ENCODE measurements at regions not wholly inside any gene's neighbourhood (a gene's known extent, or its start where the extent isn't known, plus 50 kb on each side); places are given as distances from the start of the nearest gene placed in this dataset.

DNA sequence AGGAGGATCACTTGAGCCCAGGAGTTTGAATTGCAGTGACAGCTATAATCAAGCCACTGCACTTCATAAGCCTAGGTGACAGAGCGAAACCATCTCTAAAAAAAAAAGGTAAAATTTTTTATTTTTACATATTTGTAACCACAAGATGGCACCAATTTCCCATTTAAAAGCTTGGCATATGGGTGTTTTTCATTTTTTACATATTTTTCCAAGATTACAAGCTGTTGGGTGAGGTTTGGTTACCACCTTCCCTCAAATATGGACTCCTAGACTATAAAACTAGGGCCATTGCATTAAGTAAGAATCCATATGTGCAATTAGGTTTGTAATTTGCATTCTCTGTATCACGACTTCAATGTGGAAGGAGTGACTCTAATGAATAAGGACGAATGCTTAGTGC is 129.3 kb upstream of the ACBD5 start:
- H3K4me1 ChIP-seq (ENCODE audit: control insufficient read depth, insufficient read depth, low read length), result no peaks in the 10 kb centered on the region
- no peaks in the 10 kb centered on the region for H3K9me3 ChIP-seq (ENCODE audit: control insufficient read depth, insufficient read depth, low read depth, low read length)
- POLR2A ChIA-PET, result no interaction called here
- TF ChIP-seq SP2 (tag by site-specific recombination; IDR thresholded peaks at IDR 0.05), result no peak
- peak; percentile 65 for TF ChIP-seq ZNF654 (tag by site-specific recombination; IDR thresholded peaks at IDR 0.05; ENCODE audit: low read depth)
- 0 out of 2 replicates have a peak, but pooled peaks have one; percentile 28 for TF ChIP-seq ZNF362 (tag by site-specific recombination; IDR thresholded peaks at IDR 0.05)
- TF ChIP-seq KLF9 (tag by site-specific recombination; IDR thresholded peaks at IDR 0.05; ENCODE audit: low read depth), result no peak
- H3K36me3 ChIP-seq (ENCODE audit: control insufficient read depth in 2 of 2, insufficient read depth in 1 of 2, low read length in 2 of 2), result no peaks in the 10 kb centered on the region
- no peak overlapping the region for H3K4me3 ChIP-seq (ENCODE audit: low read depth, low read length)
- CTCF ChIA-PET, result interaction anchor here (0.6 to 1.6 kb wide), 18 partner anchors 9 to 1015 kb away, joined by 3 to 8 read pairs (median 3); no protein-coding TSS in a partner anchor
- H3K27ac ChIP-seq (ENCODE audit: extremely low read depth, low read depth, low read length), result no peak overlapping the region

DNA sequence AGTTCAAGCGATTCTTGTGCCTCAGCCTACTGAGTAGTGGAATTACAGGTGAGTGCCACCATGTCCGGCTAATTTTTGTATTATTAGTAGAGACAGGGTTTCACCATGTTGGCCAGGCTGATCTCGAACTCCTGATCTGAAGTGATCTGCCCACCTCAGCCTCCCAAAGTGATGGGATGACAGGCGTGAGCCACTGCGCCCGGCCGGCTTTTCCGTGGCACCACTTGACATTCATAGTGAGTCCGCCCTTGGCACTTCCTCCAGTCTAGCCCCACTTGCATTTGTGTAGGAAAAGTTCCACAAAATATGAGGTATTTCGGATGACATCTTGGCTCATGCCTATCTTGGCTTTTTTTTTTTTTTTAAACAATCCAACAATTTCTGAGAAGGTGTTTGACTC is 128.1 kb upstream of the ACBD5 start:
- H3K9me3 ChIP-seq (ENCODE audit: control insufficient read depth, insufficient read depth, low read depth, low read length), result no peaks in the 10 kb centered on the region
- no peak overlapping the region for H3K27ac ChIP-seq (ENCODE audit: extremely low read depth, low read depth, low read length)
- POLR2A ChIA-PET, result no interaction called here
- CTCF ChIA-PET, result interaction anchor here (0.7 to 1.6 kb wide), 6 partner anchors 8 to 629 kb away, joined by 3 to 8 read pairs (median 5); no protein-coding TSS in a partner anchor
- H3K4me1 ChIP-seq (ENCODE audit: control insufficient read depth, insufficient read depth, low read length), result no peaks in the 10 kb centered on the region
- H3K4me3 ChIP-seq (ENCODE audit: low read depth, low read length), result no peak overlapping the region
- TF ChIP-seq ZNF10 (tag by site-specific recombination; IDR thresholded peaks at IDR 0.05), result no peak
- TF ChIP-seq ZNF510 (tag by site-specific recombination; IDR thresholded peaks at IDR 0.05; ENCODE audit: insufficient replicate concordance), result no peak
- TF ChIP-seq PRDM4 (tag by site-specific recombination; IDR thresholded peaks at IDR 0.05), result no peak
- no peak for TF ChIP-seq ZNF473 (tag by site-specific recombination; IDR thresholded peaks at IDR 0.05)
- no peak for TF ChIP-seq ZNF670 (tag by site-specific recombination; IDR thresholded peaks at IDR 0.05; ENCODE audit: low read depth)
- TF ChIP-seq PRDM1 (tag by site-specific recombination; IDR thresholded peaks at IDR 0.05), result no peak
- no peak for TF ChIP-seq ZSCAN30 (tag by site-specific recombination; IDR thresholded peaks at IDR 0.05)
- TF ChIP-seq ZNF701 (tag by site-specific recombination; IDR thresholded peaks at IDR 0.05), result no peak
- TF ChIP-seq PATZ1 (tag by site-specific recombination; IDR thresholded peaks at IDR 0.05), result no peak
- TF ChIP-seq BCL11A (tag by site-specific recombination; IDR thresholded peaks at IDR 0.05; ENCODE audit: low read depth), result no peak
- TF ChIP-seq ZNF747 (tag by site-specific recombination; IDR thresholded peaks at IDR 0.05), result no peak
- TF ChIP-seq ZBTB8A (tag by site-specific recombination; IDR thresholded peaks at IDR 0.05), result no peak
- no peak for TF ChIP-seq ZNF624 (tag by site-specific recombination; IDR thresholded peaks at IDR 0.05)
- no peak for TF ChIP-seq SP3 (tag by site-specific recombination; IDR thresholded peaks at IDR 0.05)
- no peak for TF ChIP-seq ZNF561 (tag by site-specific recombination; IDR thresholded peaks at IDR 0.05; ENCODE audit: borderline replicate concordance)
- TF ChIP-seq ZNF629 (tag by site-specific recombination; IDR thresholded peaks at IDR 0.05), result no peak
- TF ChIP-seq ZNF169 (tag by site-specific recombination; IDR thresholded peaks at IDR 0.05), result no peak
- TF ChIP-seq ZNF214 (tag by site-specific recombination; IDR thresholded peaks at IDR 0.05; ENCODE audit: borderline replicate concordance), result no peak
- TF ChIP-seq ZNF792 (tag by site-specific recombination; IDR thresholded peaks at IDR 0.05), result no peak
- no peaks in the 10 kb centered on the region for H3K36me3 ChIP-seq (ENCODE audit: control insufficient read depth in 2 of 2, insufficient read depth in 1 of 2, low read length in 2 of 2)

All from HEK293 (cell line).